AG04450 (cell line): ENCODE measurements at regions not wholly inside any gene's neighbourhood (a gene's known extent, or its start where the extent isn't known, plus 50 kb on each side); places are given as distances from the start of the nearest gene placed in this dataset.
A peak's percentile ranks its signal among the peaks of the same experiment; 100 is the strongest.
"Not testable (repeated sequence)": the region's sequence is repeated elsewhere in the genome, so short reads cannot be mapped to it uniquely, and the experiment has no call there.

Experiments
- CTCF ChIA-PET: fragments of 300-600, 350-600 bp; formaldehyde crosslinking; extraction: SDS; loops from one replicate; lab custom pipeline; 2022; ENCODE audit warnings: antibody characterized with exemption, inconsistent platforms; lab: Charles Lee
- POLR2A ChIA-PET: fragments of 350-600 bp; formaldehyde crosslinking; extraction: SDS; loops from one replicate; lab custom pipeline; 2021; ENCODE audit warnings: antibody characterized with exemption, inconsistent platforms; lab: Yijun Ruan, JAX
- DNase-seq: peaks from one replicate; pipeline ENCODE4 v3.0.0-alpha.2; 2011; ENCODE audit warnings: low read depth, low spot score
- H3K27ac ChIP-seq: one replicate; pipeline ENCODE4 v1.5.1; 2012; ENCODE audit warnings: low read depth, low read length, control low read depth
- H3K27me3 ChIP-seq: one replicate; pipeline ENCODE4 v1.6.0; 2012; ENCODE audit warnings: low read length; ENCODE audit not compliant: control insufficient read depth, insufficient read depth
- H3K4me3 ChIP-seq: 2 replicates; pipeline ENCODE4 v1.5.1; 2011; ENCODE audit warnings: mild to moderate bottlenecking, low read depth, low read length, control low read depth
- H3K9me3 ChIP-seq: 2 replicates; pipeline ENCODE4 v1.5.1; 2012; ENCODE audit warnings: low read length; ENCODE audit not compliant: control insufficient read depth, insufficient read depth
- TF ChIP-seq, protein P1 (sequence below): IDR thresholded peaks from 2 replicates; pipeline ENCODE4 v1.5.1; 2011; ENCODE audit warnings: low read depth, low read length, control low read depth, inconsistent platforms

DNA sequence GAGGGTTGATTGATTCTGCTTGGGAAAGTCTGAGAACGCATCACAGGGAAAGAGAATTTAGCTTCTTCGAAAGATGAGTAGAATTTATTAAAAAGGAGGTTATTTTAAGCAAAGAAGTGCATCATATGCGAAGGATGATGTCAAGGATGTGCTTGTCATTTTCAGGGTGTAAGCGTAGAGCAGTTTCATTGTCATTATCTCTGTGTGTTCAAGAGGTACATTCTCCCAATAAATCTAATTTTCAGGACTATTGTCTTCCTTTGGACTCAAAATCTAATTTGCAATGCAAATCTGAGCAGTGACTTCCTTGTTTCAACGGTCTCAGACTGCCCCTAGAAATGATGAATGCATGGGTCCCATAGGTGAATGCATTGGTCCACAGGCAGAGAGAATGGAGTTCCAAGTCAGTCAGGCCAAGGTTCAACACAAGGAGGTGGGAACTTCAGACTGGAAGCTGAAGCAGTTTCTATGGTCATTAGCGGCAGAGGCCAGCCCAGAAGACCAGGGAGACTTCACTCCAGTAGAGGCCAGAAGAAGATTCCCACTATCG is 99.8 kb downstream of the CDC42EP3 start:
- TF ChIP-seq, protein P1, sequence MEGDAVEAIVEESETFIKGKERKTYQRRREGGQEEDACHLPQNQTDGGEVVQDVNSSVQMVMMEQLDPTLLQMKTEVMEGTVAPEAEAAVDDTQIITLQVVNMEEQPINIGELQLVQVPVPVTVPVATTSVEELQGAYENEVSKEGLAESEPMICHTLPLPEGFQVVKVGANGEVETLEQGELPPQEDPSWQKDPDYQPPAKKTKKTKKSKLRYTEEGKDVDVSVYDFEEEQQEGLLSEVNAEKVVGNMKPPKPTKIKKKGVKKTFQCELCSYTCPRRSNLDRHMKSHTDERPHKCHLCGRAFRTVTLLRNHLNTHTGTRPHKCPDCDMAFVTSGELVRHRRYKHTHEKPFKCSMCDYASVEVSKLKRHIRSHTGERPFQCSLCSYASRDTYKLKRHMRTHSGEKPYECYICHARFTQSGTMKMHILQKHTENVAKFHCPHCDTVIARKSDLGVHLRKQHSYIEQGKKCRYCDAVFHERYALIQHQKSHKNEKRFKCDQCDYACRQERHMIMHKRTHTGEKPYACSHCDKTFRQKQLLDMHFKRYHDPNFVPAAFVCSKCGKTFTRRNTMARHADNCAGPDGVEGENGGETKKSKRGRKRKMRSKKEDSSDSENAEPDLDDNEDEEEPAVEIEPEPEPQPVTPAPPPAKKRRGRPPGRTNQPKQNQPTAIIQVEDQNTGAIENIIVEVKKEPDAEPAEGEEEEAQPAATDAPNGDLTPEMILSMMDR, result no peak

DNA sequence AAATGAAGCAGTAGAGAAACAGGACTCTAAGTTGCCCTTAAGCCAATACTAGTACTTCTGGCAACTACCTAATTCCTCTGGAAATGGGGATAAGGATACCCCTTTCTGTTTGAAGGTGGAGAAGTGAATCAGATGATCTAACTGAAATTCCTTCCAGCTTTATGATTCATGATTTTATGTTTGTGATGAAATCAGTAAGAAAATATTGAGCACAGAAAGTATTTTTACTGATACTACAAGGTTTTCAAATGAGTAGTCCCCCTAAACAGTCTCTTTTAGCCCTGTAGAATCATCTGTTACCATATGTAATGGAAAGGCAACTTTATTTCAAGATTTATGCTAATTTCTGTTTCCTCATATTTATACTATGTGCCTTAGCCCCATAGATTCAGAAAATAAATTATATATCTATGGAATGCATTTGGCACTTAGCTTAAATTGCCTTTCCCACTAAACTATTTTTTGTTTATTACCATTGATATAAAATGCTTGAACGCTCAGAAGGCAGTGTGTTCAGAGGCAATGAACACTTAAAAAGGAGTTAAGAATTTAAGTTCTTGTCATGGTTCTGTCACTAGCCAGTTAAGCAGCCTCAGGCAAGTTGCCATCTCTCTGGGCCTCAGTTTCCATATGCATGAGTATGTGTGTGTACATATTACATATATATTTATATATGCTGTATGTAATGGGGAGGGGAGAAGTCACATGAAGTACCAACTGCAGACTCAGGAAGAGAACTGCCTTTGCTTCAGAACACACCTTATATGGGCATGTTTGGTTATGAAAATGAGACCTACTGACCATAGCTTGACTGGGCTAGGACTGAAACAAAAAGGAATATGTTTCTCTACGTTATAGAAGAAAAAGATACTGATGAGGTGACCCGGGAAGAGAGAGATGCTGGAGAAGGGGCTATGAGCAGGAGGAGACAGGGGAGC is 97.7 kb downstream of the CDC42EP3 start:
- Histone ChIP-seq H3K27ac (no peak overlapping the region), H3K4me3 (no peak overlapping the region), H3K9me3 (no peaks in the 10 kb centered on the region), H3K27me3 (no peaks in the 10 kb centered on the region)
- TF ChIP-seq, protein P1, result no peak
- POLR2A ChIA-PET, result no interaction called here
- DNase-seq, result no peak
- CTCF ChIA-PET, result interaction anchor here (1.0 kb wide), 1 partner anchor 38 kb away, joined by 3 read pairs; no protein-coding TSS in a partner anchor

More for the DNA sequence above, 99.8 kb downstream of the CDC42EP3 start:
- ChIA-PET POLR2A (interaction anchor here (1.2 kb wide), 1 partner anchor 18 kb away, joined by 5 read pairs; no protein-coding TSS in a partner anchor), CTCF (interaction anchor here (0.8 to 1.6 kb wide), 2 partner anchors 154 to 305 kb away, joined by 3 to 4 read pairs; no protein-coding TSS in a partner anchor)
- Histone ChIP-seq H3K4me3 (no peak overlapping the region), H3K27ac (no peak overlapping the region), H3K9me3 (no peaks in the 10 kb centered on the region), H3K27me3 (no peaks in the 10 kb centered on the region)
- no peak for DNase-seq

DNA sequence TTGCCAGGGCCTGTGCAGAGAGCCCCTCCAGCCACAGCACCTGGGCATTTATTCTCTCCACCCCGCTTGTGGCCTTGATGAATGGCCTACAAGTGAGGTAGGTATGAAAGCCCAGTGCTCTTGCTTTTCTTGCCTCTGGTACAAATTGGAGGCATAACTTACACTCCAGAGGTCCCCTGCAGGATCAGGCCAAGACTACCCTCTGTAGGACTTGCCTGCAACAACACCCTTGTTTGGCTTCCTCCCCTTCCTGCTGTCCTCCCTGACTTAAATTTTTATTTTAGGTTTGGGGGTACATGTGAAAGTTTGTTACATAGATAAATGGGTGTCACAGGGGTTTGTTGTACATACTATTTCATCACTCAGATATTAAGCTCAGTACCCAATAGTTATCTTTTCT is 95.7 kb downstream of the CDC42EP3 start:
- ChIA-PET POLR2A (no interaction called here), CTCF (interaction anchor here (0.6 kb wide), 1 partner anchor 259 kb away, joined by 4 read pairs; no protein-coding TSS in a partner anchor)

DNA sequence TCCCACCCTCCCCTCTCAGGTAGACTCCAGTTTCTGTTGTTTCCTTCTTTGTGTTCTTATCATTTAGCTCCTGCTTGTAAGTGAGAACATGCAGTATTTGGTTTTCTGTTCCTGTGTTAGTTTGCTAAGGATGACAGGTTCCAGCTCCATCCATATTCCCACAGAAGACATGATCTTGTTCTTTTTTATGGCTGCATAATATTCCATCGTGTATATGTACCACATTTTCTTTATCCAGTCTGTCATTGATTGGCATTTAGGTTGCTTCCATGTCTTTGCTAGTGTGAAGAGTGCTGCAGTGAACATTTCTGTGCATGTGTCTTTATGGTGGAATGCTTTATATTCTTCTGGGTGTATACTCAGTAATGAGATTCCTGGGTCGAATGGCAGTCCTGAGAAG is 95.2 kb downstream of the CDC42EP3 start:
- CTCF ChIA-PET, result interaction anchor here (0.6 kb wide), 1 partner anchor 259 kb away, joined by 4 read pairs; no protein-coding TSS in a partner anchor
- DNase-seq, H3K27ac ChIP-seq, H3K27me3 ChIP-seq, H3K4me3 ChIP-seq, H3K9me3 ChIP-seq, POLR2A ChIA-PET: not testable (repeated sequence)

More for the DNA sequence above, 95.7 kb downstream of the CDC42EP3 start:
- DNase-seq, result no peak
- Histone ChIP-seq H3K4me3 (no peak overlapping the region), H3K27ac (no peak overlapping the region), H3K9me3 (peaks cover 7% of the 10 kb centered on the region; the same call in 1 of the 2 replicates), H3K27me3 (no peaks in the 10 kb centered on the region)
- TF ChIP-seq, protein P1, result peak; percentile 23

DNA sequence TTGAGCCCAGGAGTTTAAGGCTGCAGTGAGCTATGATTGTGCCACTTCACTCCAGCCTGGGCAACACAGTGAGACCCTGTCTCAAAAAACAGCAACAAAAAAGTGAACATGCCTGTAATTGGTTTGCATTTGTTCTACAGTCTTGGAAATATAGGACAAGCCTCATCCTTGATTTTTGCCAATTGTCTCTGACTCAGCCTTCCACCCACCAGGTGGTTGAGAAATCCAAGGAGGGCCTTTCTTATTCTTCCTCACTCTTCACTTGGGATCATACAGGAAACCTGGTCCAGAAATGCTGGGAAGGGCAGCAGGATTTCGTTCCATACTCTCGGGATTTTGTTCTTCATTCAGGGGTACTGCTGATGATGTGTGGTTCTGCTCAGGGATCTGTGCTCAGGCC is 94.6 kb downstream of the CDC42EP3 start:
- Histone ChIP-seq H3K27ac (no peak overlapping the region), H3K27me3 (no peaks in the 10 kb centered on the region), H3K4me3 (no peak overlapping the region), H3K9me3 (peaks cover 7% of the 10 kb centered on the region; the same call in 1 of the 2 replicates)
- POLR2A ChIA-PET, result no interaction called here
- no peak for DNase-seq
- TF ChIP-seq, protein P1, result no peak
- CTCF ChIA-PET, result no interaction called here
